DMS114 treated with DMSO at 0.1 percent for 48 hours (cell line): ENCODE measurements at regions not wholly inside any gene's neighbourhood (a gene's known extent, or its start where the extent isn't known, plus 50 kb on each side); places are given as distances from the start of the nearest gene placed in this dataset.

Source experiments
- DNase-seq: peaks from one replicate; lab custom pipeline; 2025; ENCODE audit not compliant: unreplicated experiment; lab: John Stamatoyannopoulos, UW

- no peak for DNase-seq
These were observed 329.7 kb downstream of the GPAT3 start for GRCh38 chr4:83865417-83866150.

GRCh38 chr4:83864097-83864817 lies 328.3 kb downstream of the GPAT3 start:
- no peak for DNase-seq

GRCh38 chr4:83862471-83862870 lies 326.6 kb downstream of the GPAT3 start:
- DNase-seq: no peak

GRCh38 chr4:83860200-83860599 lies 324.3 kb downstream of the GPAT3 start:
- DNase-seq: no peak

- DNase-seq: no peak
These were observed 322.2 kb downstream of the GPAT3 start for GRCh38 chr4:83858131-83858530.

GRCh38 chr4:83855044-83855443 lies 319.1 kb downstream of the GPAT3 start:
- DNase-seq: no peak

- no peak for DNase-seq
These were observed 316.2 kb downstream of the GPAT3 start for GRCh38 chr4:83852085-83852451.

- no peak for DNase-seq
These were observed 315.6 kb downstream of the GPAT3 start for GRCh38 chr4:83851261-83852084.

GRCh38 chr4:83850435-83850834 lies 314.5 kb downstream of the GPAT3 start:
- DNase-seq: no peak

- DNase-seq: no peak
These were observed 310.4 kb downstream of the GPAT3 start for GRCh38 chr4:83846193-83846830.

- DNase-seq: no peak
These were observed 303.7 kb downstream of the GPAT3 start for GRCh38 chr4:83839615-83840014.

- DNase-seq: no peak
These were observed 301.9 kb downstream of the GPAT3 start for GRCh38 chr4:83837614-83838308.

GRCh38 chr4:83833920-83834319 lies 298.0 kb downstream of the GPAT3 start:
- no peak for DNase-seq

- DNase-seq: no peak
These were observed 296.4 kb downstream of the GPAT3 start for GRCh38 chr4:83832110-83832825.

- no peak for DNase-seq
These were observed 295.7 kb downstream of the GPAT3 start for GRCh38 chr4:83831588-83831987.

GRCh38 chr4:83830138-83830888 lies 294.4 kb downstream of the GPAT3 start:
- DNase-seq: no peak

- no peak for DNase-seq
These were observed 292.7 kb downstream of the GPAT3 start for GRCh38 chr4:83828601-83829000.

GRCh38 chr4:83821493-83821892 lies 285.6 kb downstream of the GPAT3 start:
- DNase-seq: no peak

- no peak for DNase-seq
These were observed 283.7 kb downstream of the GPAT3 start for GRCh38 chr4:83819582-83819981.
